AG09309 (cell line): ENCODE measurements at regions not wholly inside any gene's neighbourhood (a gene's known extent, or its start where the extent isn't known, plus 50 kb on each side); places are given as distances from the start of the nearest gene placed in this dataset.

Experiments used
- DNase-seq: peaks from one replicate; pipeline ENCODE4 v3.0.0-alpha.2; 2010; ENCODE audit warnings: low read depth
- H3K4me3 ChIP-seq: 2 replicates; pipeline ENCODE4 v1.5.1; 2011; ENCODE audit warnings: mild to moderate bottlenecking, low read depth, low read length, moderate library complexity; ENCODE audit not compliant: control insufficient read depth
- CTCF ChIP-seq: IDR thresholded peaks from 2 replicates; pipeline ENCODE4 v1.5.1; 2011; ENCODE audit warnings: mild to moderate bottlenecking, low read depth, low read length, inconsistent platforms; ENCODE audit not compliant: insufficient read depth, control insufficient read depth; ENCODE audit errors: missing control alignments

GRCh38 chr15:36232491-36232890 lies 346.9 kb upstream of the CDIN1 start:
- DNase-seq, result no peak
- H3K4me3 ChIP-seq, result no peak overlapping the region

DNA sequence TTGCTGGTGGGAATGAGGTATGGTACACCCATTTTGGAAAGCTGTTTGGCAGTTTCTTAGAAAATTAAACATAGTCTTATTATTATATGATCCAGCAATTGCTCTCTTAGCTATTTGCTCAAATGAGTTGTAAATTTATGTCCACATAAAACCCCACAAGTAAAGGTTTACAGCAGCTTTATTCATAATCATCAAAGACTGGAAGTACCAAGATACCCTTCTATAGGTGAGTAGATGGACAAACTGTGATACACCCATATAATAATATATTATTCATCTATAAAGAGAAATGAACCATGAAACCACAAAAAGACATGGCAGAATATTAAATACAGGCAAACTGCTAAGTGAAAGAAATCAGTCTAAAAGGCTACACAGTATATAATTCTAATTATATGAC lies 344.7 kb upstream of the CDIN1 start:
- no peak overlapping the region for H3K4me3 ChIP-seq
- no peak for DNase-seq
- no peak for TF ChIP-seq CTCF

More at GRCh38 chr15:36232491-36232890, 346.9 kb upstream of the CDIN1 start:
- TF ChIP-seq CTCF, result no peak

DNA sequence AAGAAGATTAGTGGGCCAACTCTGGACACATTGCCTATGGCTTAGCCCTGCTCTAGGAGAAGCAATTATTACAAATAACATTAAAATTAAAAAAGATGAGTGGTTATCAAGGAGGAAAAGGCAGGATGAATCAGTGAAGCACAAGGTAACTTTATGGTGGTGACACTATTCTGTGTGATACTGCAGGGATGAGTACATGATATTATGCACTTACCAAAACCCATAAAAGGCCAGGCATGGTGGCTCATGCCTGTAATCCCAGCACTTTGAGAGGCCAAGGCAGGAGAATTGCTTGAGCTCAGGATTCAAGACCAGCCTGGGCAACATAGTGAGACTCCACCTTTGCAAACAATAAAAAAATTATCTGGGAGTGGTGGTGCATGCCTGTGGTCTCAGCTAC lies 344.3 kb upstream of the CDIN1 start:
- no peak for DNase-seq
- no peak overlapping the region for H3K4me3 ChIP-seq
- no peak for TF ChIP-seq CTCF

- H3K4me3 ChIP-seq, result no peak overlapping the region
- no peak for DNase-seq
- no peak for TF ChIP-seq CTCF
Observed at GRCh38 chr15:36239509-36239908, 339.9 kb upstream of the CDIN1 start.

DNA sequence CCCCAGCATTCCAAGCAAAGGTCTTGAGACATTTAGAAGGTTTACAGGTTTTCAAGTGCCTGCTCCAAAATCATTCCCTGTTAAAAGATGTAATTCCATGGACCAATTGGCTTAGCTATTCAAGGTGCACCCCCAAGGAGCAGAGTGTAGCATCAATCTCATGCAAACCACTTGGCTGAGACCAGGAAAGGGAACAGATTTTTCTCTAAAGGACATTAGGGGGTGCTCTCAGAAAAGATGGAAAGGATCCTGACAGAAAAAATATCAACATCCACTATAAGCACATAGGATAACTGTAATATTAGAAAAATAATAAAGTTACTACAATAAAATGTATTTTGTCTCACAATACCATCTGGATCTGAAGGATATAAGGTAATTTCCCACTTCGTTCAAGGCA lies 328.0 kb upstream of the CDIN1 start:
- TF ChIP-seq CTCF, result peak; percentile 16

DNA sequence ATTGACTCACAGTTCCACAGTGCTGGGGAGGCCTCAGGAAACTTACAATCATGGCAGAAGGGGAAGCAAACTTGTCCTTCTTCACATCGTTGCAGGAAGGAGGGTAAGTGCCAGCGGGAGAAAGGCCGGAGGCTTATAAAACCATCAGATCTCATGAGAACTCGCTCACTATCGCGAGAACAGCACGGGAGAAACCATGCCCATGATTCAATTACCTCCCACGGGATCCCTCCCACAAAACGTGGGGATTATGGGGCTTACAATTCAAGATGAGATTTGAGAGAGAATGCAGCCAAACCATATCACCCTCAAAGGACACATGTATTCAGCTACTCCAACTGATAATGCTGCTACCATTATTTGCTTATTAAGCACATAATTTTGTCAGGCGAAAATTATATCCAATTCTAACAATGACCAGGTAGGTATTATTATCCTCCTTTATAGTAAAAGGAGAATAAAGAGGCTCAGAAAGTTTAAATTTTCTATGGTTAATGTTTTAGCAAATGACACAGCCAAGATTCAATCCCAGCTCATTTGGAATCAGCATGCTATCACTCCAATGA lies 327.2 kb upstream of the CDIN1 start:
- TF ChIP-seq CTCF, result no peak
- H3K4me3 ChIP-seq, result no peak overlapping the region
- DNase-seq, result no peak

More for the DNA sequence above, 328.0 kb upstream of the CDIN1 start:
- DNase-seq, result no peak
- H3K4me3 ChIP-seq, result no peak overlapping the region

DNA sequence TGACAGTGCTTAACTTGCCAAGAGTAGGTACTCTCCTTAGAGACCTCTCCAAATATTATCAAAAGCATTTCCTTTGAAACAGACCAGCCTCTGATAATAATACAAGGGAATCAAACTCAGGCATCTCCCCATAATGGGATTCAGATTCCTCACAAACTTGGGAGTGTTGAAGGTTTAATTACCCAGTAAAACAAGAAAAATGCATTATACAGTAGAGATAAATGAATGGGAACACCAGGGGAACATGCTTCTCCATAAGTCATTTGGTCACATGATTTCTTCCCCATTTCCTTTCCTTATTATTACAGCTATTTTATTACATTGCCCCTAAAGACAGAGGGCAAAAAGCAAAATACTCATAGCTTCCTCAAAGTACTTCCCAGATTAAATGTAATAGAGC lies 325.0 kb upstream of the CDIN1 start:
- H3K4me3 ChIP-seq, result no peak overlapping the region
- no peak for DNase-seq
- no peak for TF ChIP-seq CTCF
